ENCODE measurements at regions not wholly inside any gene's neighbourhood (a gene's known extent, or its start where the extent isn't known, plus 50 kb on each side); places are given as distances from the start of the nearest gene placed in this dataset.

DNA sequence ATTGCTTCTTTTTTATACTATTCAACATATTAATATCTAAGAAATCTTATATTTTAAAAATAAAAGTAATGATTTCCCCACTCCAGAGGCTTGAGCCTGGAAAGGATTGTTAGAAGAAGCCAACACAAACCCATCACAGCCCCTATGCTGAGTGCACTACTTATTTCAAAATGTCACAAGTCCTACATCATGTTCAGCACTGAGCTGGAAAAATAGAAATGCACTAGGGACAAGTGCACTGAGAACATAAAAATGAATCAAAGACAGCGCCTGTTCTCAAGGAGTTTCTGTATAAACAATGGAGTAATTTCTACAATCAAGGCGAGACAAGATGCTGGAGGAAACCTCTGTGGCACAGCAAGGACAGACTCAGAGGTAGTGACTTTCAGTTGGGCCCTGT is 155.0 kb downstream of the TXNL1 start:
- TF ChIP-seq, protein P1, sequence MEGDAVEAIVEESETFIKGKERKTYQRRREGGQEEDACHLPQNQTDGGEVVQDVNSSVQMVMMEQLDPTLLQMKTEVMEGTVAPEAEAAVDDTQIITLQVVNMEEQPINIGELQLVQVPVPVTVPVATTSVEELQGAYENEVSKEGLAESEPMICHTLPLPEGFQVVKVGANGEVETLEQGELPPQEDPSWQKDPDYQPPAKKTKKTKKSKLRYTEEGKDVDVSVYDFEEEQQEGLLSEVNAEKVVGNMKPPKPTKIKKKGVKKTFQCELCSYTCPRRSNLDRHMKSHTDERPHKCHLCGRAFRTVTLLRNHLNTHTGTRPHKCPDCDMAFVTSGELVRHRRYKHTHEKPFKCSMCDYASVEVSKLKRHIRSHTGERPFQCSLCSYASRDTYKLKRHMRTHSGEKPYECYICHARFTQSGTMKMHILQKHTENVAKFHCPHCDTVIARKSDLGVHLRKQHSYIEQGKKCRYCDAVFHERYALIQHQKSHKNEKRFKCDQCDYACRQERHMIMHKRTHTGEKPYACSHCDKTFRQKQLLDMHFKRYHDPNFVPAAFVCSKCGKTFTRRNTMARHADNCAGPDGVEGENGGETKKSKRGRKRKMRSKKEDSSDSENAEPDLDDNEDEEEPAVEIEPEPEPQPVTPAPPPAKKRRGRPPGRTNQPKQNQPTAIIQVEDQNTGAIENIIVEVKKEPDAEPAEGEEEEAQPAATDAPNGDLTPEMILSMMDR (IDR thresholded peaks at IDR 0.05): no peak
- TF ChIP-seq POLR2A (IDR thresholded peaks at IDR 0.05): no peak
